Activated CD4-positive, alpha-beta T cell treated with anti-CD3 and anti-CD28 coated beads, Interleukin-2, amount 50 U/mL, for 48 hours (primary cell): ENCODE measurements at regions not wholly inside any gene's neighbourhood (a gene's known extent, or its start where the extent isn't known, plus 50 kb on each side); places are given as distances from the start of the nearest gene placed in this dataset.
"Not testable (repeated sequence)": the region's sequence is repeated elsewhere in the genome, so short reads cannot be mapped to it uniquely, and the experiment has no call there.

Experiments
- DNase-seq, 2 experiments: peaks; one replicate each; pipeline ENCODE4 v3.0.0-alpha.2; 2020

- no peak for DNase-seq
Observed at GRCh38 chr9:107584944-107585343, 95.4 kb upstream of the KLF4 start.

- DNase-seq = no peak
Observed at GRCh38 chr9:107584186-107584585, 94.6 kb upstream of the KLF4 start.

DNA sequence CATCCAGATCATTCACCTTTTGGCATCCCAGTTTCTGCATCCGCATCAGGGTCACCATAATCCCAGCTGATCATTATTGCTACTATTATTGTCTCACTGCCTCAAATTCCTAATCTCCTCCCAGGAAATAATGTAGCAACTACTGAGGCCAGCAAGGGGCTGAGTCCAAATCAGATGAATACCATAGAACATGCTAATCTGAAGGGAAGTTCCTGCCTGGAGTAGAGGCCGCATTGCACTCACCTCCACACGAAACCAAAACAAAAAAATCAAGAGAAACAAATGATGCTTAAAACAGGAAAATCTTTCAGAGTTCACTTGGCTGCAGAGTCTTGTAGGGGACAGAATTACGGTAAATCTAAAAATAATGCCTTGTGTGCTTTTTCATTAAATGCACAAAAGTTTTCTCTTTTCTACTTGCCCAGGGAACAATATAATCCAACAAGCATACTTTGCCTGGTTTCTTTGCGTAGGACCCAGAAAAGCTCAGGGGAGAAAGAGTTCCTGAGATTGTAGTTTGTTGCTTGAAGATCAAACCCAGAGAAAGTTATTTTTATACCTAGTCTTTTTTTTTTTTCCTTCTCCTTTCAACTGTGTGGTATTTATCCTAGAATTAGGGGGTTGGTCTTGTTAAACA, 87.7 kb upstream of the KLF4 start:
- DNase-seq = no peak

DNA sequence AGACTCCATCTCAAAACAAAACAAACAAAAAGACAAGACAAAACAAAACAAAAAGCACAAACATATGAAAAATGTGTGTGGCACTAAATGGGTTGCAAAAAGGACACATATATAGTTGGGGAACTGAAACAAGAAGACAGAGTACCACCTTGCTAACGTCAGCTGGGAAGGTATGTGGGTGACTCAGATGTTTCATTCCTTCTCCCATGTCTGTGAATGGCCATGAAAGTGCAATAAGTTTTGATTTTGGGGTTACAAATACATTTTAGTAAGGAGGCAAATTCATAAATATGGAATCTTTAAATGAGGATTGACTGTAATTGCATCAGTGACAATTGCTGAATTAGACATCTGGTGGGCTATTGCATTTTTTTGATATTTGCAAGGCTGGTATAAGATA, 81.6 kb upstream of the KLF4 start:
- DNase-seq = no peak

- DNase-seq = no peak
Observed at GRCh38 chr9:107569174-107569573, 79.6 kb upstream of the KLF4 start.

DNA sequence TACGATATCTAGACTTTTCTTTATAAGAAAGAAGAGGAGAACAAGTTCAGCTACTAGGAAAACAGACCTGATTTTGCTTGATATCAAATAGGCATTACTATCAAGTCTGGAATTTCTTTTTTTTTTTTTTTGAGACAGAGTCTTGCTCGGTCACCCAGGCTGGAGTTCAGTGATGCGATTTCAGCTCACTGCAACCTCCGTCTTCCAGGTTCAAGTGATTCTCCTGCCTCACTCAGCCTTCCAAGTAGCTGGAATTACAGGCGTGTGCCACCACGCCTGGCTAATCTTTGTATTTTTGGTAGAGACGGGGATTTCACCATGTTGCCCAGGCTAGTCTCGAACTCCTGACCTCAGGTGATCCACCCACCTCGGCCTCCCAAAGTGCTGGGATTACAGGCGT, 78.8 kb upstream of the KLF4 start:
- not testable (repeated sequence) for DNase-seq

GRCh38 chr9:107567462-107567861, 77.9 kb upstream of the KLF4 start:
- DNase-seq = no peak

DNA sequence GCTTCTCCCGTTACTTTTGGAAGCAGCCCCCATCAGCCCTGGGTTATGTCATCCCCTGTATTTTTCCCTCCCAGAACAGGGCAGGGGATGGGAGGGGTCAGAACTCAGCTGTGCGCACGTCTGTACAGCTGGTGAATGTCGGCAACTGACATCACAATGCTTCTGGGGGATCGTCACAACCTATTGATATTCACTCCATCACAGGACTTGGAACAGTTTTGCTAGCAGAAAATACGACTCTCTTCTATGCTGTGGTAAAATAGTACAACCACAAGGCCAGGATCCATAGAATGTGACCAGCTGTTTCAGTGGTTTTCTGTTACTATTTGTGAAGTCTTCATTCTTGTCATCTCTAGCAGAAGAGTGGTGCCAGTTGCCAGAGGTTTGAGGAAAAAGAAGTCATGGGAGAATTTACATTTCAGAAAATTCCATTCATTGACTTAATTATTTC, 77.1 kb upstream of the KLF4 start:
- no peak for DNase-seq

DNA sequence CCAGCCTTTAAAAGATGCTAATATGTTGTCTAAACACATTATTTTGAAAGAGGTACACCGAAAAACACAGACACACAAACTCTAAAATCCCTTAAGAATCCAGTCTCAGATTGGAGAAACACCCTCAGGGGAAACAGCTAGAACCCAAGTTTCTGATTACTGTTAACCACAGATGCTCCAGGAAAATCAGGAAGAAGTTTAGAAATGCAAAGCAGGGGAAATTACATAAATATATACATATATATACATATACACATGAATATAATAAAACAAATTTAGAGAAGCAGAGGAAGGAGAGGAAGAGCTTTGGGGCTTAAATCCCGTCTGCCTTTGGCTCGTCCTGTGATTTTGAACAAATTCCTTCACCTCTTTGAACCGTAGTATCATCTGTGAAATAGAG, 73.2 kb upstream of the KLF4 start:
- no peak for DNase-seq

DNA sequence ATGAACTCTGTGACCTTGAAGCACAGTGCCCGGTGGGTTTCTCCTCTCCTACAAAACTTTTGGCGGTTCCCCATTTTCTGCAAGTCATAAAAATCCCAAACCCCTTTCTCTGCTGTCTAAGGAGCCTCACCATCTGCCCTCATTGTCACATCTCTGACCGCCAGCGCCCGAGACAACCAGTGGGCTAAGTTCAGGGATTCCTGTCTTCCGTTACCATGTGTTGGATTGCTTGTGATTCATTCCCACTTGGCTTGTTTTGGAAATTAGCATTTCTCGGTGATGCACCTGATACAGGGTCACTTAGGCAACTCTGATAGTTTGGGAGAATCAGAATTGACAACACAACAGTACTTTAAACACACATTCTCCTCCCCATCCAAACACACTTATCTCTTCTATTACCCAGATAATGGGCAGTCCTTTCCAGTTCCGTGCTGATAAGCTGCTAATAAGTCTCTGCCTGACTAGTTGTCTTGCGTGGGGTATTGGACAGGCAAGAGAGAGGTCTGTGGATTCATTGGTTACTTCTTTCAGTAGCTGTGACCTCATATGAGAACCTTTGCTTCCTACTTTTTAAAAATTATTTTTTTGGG, 70.0 kb upstream of the KLF4 start:
- no peak for DNase-seq

DNA sequence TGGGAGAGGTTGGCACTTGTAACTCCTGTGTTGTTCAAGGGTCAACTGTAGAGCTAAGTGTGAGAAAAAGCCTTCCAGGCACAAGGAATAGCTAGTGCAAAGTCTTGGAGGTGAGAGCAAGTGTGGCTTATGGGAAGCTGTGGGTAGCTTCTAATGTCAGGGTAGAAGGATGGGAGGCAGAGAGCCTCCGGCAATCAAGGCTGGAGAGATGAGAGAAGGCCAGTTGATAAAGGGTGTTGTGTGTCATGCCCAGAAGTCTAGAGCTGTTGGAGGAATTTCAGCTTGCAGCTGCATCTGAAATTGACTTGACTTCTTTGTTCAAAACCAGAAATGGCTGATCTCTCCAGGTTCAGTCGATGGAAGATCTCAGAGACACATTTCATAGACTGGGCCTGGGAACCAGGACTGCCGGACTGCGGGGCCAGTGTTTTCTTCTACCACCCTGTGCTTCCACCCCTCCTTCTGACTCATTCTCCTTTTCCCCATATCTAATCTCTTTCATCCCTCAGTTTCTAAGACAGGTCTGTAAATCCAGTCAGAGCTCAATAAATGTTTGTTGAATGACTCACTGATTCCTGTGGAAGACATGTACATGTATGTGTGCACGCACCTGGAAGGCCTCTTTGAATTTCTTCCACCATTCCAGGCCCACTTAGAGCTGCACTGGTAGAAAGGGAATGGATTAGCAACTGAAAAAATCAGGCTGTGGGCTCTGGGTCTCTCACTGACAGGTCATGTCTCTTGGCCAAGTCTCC, 67.8 kb upstream of the KLF4 start:
- no peak for DNase-seq

DNA sequence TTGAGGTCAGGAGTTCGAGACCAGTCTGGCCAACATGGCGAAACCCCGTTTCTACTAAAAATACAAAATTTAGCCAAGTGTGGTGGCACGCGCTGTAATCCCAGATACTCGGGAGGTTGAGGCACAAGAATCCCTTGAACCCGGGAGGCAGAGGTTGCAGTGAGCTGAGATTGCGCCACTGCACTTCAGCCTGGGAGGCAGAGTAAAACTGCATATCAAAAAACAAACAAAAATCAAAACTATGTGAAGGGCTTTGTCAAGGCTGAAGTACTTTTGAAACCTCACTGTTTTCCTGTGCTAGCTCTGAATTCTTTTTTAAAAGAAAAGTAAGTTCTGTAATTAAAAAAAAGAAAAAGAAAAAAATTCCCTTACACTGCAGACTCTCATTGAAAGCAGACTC, 65.1 kb upstream of the KLF4 start:
- DNase-seq = no peak

DNA sequence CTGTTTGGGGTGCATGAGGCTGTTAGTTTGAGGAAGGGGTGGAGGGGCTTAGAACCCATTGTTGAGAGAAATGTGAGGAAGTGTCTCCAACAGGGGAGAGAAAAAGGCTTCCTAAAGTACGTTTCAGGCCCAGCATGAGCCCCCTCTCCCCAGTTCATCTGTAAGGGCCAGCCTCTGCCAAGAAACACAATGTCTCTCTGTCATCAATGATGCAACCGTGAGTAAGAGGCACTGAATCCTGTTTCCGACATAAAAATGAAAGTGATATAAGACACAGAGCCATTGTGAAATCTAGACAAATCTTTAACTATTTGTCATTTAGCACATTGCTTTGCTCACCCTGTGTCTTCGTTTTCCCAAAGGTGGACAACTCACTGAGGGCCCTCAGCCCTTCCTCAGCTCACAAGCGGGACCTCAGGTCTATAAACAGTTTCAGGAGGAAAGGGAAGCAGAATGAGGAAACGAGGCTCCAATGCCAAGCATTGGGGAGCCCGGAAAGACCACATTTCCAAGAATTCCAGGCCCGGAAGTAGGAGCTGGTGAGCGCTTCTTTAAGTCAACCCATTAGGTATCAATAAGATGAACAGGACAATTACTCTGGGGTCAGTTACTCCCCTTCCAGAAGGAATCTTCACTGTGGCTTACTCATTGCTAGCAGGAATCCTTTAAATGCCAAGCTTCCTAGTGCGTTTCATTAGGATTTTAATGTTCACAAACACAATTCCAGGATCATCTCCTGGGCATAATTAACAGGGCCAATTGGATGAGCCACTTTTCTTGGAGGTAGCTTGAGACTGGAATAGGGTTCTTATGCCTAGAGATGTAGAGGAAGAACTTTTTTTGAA, 59.0 kb upstream of the KLF4 start:
- DNase-seq = no peak

- no peak for DNase-seq
Observed at GRCh38 chr9:107547772-107548297, 58.3 kb upstream of the KLF4 start.

GRCh38 chr9:107547303-107547702, 57.7 kb upstream of the KLF4 start:
- no peak for DNase-seq

DNA sequence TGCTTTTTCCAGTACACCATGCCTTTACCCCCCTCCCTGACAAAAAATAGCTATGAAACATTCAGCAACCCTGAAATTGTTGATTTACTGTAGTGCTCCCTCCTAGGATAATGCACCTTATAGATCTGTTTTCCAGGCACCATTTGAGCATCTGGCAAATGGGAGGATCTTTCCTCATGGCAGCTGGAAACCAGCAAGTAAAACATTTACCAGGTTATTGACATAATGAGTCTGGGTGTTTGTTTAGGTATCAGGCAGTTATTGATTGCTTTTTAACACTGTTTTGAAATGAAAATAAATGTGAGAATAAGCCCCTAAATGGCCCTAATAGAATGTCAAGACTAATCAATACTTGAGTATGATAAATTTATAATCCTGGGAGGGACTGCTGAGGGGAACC, 57.3 kb upstream of the KLF4 start:
- DNase-seq = no peak

- no peak for DNase-seq
Observed at GRCh38 chr9:107545036-107545435, 55.5 kb upstream of the KLF4 start.

DNA sequence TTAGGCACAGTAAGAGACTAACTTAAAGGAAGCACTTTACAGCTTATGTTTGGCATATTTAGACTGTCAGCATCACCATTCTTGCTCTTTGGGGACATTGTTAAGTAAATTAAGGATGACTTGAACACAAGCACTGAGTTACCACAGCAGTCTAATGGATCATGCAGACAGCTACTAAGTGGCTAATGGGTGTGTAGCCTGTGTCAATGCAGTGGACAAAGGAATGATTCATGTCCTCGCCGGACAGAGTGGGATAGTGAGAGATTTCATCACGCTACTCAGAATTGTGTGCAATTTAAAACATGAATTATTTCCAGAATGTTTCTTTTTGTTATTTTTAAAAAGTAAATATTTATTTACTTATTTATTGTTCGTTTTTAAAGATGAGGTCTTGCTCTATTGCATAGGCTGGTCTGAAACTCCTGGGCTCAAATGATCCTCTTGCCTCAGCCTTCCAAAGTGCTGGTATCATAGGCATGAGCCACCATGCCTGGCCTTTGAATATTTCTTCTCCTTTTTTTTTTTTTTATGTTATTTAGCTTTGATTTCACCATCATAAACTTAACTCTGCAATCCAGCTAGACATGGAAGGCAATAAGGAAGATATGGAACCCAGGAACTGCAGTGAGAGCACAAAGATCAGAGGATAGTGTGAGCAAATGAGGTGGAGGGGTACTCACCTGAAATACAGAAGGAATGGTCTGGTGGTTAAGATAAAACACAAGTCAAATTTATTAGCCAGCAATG, 53.0 kb upstream of the KLF4 start:
- DNase-seq = no peak

DNA sequence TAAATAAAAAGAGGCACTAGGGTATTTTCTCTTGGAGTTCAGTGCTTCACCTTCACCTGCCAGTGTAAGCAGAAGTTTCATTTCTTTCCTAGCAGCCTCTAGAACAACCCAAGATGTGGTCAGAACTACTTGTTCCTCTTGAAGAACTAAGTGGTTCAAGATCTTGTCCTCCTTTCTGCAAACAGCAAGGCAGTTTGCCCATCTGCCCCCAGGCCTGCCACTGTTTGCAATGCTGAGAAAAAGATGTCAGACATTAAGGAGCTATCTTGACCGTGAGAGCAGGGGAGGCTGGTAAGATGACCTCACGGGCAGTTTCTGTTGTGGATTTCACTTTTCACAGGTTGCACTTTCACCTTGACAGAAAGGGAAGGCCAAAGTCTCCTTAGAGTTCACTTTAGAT, 52.0 kb upstream of the KLF4 start:
- no peak for DNase-seq

GRCh38 chr9:107540164-107540561, 50.6 kb upstream of the KLF4 start:
- no peak for DNase-seq

DNA sequence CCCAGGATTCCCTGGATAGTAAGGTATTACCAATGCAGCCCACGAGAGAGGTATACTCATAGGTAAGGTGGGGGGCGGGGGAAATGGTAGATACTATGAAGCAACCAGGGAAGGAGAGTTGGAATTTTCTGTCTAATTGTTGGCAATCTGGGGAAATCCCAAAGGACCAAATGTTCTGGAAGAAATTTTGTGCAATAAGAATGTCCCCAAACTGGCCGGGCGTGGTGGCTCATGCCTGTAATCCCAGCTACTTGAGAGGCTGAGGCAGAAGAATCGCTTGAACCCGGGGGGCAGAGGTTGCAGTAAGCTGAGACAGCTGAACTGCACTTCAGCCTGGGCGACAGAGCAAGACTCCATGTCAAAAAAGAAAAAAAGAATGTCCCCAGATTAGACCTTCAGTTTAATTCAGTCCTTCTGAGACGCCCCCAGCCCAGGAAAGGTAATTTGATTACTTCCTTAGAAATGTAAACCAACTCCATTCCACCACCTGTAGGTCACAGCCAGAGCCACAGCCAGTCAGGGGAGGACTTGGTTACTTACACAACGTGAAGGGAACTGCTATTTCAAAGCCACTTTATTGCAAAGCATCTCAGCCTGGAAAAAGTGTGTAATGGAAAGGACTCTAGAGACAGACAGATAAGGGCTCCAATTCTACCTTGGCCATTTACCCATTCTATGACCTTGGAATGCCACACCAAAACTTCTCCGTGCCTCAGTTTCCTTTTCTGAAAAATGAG, 50.0 kb upstream of the KLF4 start:
- DNase-seq = no peak
